GM12872 (cell line): ENCODE measurements at regions not wholly inside any gene's neighbourhood (a gene's known extent, or its start where the extent isn't known, plus 50 kb on each side); places are given as distances from the start of the nearest gene placed in this dataset.

Experiments used
- TF ChIP-seq, protein P1 (sequence below): IDR thresholded peaks from 3 replicates; pipeline ENCODE4 v1.5.1; 2011; ENCODE audit warnings: low read depth, mild to moderate bottlenecking, low read length, moderate library complexity; ENCODE audit not compliant: insufficient read depth

DNA sequence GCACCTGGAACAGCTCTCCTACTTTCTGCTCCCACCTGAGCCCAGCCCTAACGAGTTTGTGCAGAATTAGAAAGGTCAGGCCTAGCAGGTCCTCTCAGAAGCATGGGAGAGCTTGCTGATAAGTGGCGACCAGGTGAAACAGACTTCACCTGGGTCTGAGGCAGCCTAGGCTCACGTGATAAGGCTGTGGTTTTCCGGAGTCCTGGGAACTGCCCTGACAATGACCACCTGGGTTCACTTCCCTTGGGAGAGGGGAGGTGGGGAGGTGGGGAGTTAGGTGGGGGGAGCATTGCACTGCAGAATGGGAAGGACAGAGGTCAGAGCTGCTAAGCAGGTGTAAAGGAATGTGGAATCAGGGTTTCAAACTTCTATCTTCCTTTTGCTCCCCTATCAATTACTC lies 152.9 kb upstream of the MAP1B start:
- TF ChIP-seq, protein P1, sequence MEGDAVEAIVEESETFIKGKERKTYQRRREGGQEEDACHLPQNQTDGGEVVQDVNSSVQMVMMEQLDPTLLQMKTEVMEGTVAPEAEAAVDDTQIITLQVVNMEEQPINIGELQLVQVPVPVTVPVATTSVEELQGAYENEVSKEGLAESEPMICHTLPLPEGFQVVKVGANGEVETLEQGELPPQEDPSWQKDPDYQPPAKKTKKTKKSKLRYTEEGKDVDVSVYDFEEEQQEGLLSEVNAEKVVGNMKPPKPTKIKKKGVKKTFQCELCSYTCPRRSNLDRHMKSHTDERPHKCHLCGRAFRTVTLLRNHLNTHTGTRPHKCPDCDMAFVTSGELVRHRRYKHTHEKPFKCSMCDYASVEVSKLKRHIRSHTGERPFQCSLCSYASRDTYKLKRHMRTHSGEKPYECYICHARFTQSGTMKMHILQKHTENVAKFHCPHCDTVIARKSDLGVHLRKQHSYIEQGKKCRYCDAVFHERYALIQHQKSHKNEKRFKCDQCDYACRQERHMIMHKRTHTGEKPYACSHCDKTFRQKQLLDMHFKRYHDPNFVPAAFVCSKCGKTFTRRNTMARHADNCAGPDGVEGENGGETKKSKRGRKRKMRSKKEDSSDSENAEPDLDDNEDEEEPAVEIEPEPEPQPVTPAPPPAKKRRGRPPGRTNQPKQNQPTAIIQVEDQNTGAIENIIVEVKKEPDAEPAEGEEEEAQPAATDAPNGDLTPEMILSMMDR, result no peak

DNA sequence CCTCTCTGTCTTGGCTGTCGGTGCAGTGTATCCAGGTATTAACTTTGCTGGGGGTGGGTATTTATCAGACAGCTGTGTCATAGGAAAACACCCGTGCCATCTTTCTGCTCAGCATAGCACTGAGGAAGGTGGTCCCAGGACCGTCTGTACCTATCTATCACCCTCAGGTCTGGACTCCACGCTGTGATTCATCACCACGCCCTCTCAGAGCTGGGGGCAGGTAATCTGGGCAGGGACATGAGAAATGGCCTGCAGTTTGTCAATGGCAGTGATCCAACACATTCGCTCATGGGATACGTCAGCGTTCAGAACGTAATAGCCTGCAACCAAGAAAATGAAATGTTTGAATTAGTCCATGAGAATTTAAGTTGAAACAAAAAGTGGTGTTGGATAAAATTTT lies 151.6 kb upstream of the MAP1B start:
- TF ChIP-seq, protein P1, result no peak

DNA sequence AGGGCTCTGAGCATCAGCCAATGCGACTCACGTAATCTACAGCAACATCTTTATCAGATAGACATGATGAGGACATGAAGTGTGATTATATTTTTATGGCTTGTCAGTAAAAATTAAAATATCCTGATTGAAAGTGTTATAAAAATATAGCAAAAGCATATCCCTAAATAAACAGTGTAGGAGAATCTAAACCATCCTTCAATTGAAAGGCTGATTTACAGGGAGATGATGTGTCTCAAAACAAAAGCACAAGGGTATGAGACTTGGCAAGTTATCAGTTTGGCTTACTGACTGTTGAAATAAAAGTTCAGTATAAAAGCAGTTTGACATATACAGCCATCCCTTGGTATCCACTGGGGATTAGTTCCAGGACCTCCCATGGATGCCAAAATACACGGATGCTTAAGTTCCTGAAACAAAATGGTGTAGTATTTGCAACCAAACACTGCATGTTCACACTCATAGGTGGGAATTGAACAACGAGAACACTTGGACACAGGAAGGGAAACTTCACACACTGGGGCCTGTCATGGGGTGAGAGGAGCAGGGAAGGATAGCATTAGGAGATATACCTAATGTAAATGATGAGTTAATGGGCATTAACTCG lies 149.9 kb upstream of the MAP1B start:
- TF ChIP-seq, protein P1, result no peak

DNA sequence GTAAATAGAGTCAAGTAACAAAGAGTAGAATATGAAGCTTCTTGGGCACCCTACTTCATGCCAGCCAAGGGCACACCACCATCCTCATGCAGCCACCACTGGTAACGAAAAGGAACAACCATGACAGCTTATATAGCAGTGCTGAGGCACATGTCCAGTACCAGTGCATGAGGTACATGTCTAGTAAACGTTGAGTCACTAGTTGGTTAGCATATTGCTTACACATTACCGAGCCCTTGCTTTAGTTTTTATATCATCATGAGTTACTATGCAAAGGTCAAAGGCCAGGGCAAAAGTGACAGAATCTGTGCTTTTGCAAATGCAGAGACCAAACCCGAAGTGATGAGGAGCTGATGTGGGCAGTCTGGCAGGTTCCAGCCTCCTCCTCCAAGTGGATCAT lies 147.1 kb upstream of the MAP1B start:
- TF ChIP-seq, protein P1, result no peak

DNA sequence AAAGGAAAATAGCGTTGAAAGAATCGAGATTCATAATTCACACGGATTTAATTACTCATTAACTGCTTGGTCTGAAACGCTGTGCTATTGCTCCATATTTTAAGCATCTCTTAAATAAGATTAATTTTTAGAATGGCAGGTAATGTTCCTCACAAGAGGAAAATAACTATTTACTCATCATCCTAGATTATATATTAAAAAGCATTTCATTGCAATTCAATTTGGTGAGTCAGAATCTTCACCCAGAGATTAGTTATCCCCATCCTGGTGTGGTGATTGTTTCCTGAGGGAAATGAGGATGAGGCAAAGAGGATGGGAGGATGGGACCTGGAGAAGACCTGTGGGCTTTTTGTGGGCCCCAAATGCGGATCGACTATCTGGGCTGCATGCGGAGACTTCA lies 145.5 kb upstream of the MAP1B start:
- TF ChIP-seq, protein P1, result no peak

DNA sequence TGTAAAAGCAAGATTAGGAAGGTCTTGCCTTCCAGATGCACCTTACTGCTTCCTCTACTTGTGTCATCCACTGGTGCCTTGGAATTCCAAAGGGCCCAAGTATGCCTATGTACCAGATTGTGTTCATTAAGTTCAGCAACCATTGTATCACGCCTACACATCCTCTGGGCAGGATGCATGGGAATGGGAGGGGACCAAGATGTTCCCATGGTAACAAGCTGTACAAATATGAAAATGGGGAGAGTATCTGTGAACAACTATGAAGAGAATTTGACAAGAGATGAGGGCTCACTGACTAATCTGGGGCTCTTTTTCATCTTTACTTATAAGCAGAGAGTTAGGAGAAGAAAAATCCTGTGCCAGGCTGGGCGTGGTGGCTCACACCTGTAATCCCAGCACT lies 137.8 kb upstream of the MAP1B start:
- TF ChIP-seq, protein P1, result no peak

DNA sequence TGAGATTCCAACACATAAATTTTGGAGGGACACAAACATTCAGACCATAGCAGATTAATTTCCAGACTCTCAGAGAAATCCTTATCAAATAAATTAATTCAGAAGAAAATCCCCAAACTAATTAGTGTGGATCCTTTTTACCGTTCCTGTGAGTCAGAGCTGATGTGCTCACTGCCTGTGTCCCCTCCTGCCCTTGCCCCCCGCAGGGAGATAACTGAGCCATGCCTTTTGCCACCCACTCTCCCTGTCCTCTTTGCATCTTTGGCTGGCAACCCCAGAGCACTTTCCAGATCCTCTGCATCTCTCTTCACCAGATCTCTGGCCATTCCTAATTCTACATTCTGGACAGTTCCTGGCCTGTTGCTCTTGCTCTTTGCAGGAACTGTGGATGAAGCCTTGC lies 135.4 kb upstream of the MAP1B start:
- TF ChIP-seq, protein P1, result no peak
